Head of caudate nucleus (tissue), 42 donors: ENCODE measurements at regions not wholly inside any gene's neighbourhood (a gene's known extent, or its start where the extent isn't known, plus 50 kb on each side); places are given as distances from the start of the nearest gene placed in this dataset.
A peak's percentile ranks its signal among the peaks of the same experiment; 100 is the strongest.

Experiments
- DNase-seq, 42 donors: peaks; one replicate each; pipeline versions ENCODE4 v3.0.0 to v3.0.0-alpha.2; 2020 to 2021; ENCODE audit warnings: mixed read lengths in 7 of 42
- intact Hi-C: fragments of 100-400 bp; cut with DNase I; formaldehyde crosslinking; loops from one replicate; pipeline ENCODE4 v1.15.0; 2022

GRCh38 chr4:46684041-46684440, 225.0 kb downstream of the COX7B2 start:
- DNase-seq, result no peak
- intact Hi-C loops, result no loop called here

GRCh38 chr4:46676364-46676763, 232.7 kb downstream of the COX7B2 start:
- DNase-seq, result no peak

GRCh38 chr4:46674326-46674725, 234.7 kb downstream of the COX7B2 start:
- intact Hi-C loops, result no loop called here
- DNase-seq, result no peak

More at GRCh38 chr4:46676364-46676763, 232.7 kb downstream of the COX7B2 start:
- intact Hi-C loops, result no loop called here

- intact Hi-C loops, result no loop called here
- DNase-seq, result no peak
Observed at GRCh38 chr4:46667790-46668189, 241.3 kb downstream of the COX7B2 start.

- no peak for DNase-seq
- intact Hi-C loops, result no loop called here
Observed at GRCh38 chr4:46656071-46656470, 253.0 kb downstream of the COX7B2 start.

- intact Hi-C loops, result no loop called here
Observed at GRCh38 chr4:46653842-46654241, 255.2 kb downstream of the COX7B2 start.

GRCh38 chr4:46649390-46649789, 259.5 kb upstream of the GABRA2 start:
- intact Hi-C loops, result no loop called here
- no peak for DNase-seq

More at GRCh38 chr4:46653842-46654241, 255.2 kb downstream of the COX7B2 start:
- no peak for DNase-seq

GRCh38 chr4:46648088-46648744, 258.3 kb upstream of the GABRA2 start:
- peak in 1 of 42 donors; percentile 7 for DNase-seq
- intact Hi-C loops, result no loop called here

- DNase-seq, result no peak
- intact Hi-C loops, result no loop called here
Observed at GRCh38 chr4:46645126-46645525, 255.2 kb upstream of the GABRA2 start.
